ENCODE measurements at regions not wholly inside any gene's neighbourhood (a gene's known extent, or its start where the extent isn't known, plus 50 kb on each side); places are given as distances from the start of the nearest gene placed in this dataset.

- Mint-ChIP-seq H3K9me3 (ENCODE audit: low read depth, unreplicated experiment) (peaks cover 4% of the 10 kb centered on the region), H3K4me1 (ENCODE audit: low read depth, unreplicated experiment) (no peaks in the 10 kb centered on the region), H3K27ac (ENCODE audit: unreplicated experiment) (no peak overlapping the region), H3K4me3 (ENCODE audit: low read depth, unreplicated experiment) (no peak overlapping the region), H3K36me3 (ENCODE audit: insufficient read depth, unreplicated experiment) (no peaks in the 10 kb centered on the region), H3K27me3 (ENCODE audit: unreplicated experiment) (peaks cover 57% of the 10 kb centered on the region)
- DNase-seq, result no peak
- no peak for TF ChIP-seq CTCF (IDR thresholded peaks at IDR 0.05; ENCODE audit: unreplicated experiment)
- BruUV-seq (replicated peaks), result no TSS peak
- CTCF ChIA-PET, result interaction anchor here (0.6 kb wide), 1 partner anchor 1943 kb away, joined by 4 read pairs; no protein-coding TSS in a partner anchor
- intact Hi-C loops (cut with micrococcal nuclease; ENCODE audit: unreplicated experiment), result no loop called here
These were observed 190.8 kb upstream of the INHBA start for GRCh38 chr7:41893656-41894055.

- H3K27ac Mint-ChIP-seq (ENCODE audit: unreplicated experiment), result no peak overlapping the region
- peaks cover 57% of the 10 kb centered on the region for H3K27me3 Mint-ChIP-seq (ENCODE audit: unreplicated experiment)
- peaks cover 4% of the 10 kb centered on the region for H3K9me3 Mint-ChIP-seq (ENCODE audit: low read depth, unreplicated experiment)
- no peak for DNase-seq
- no peak overlapping the region for H3K4me3 Mint-ChIP-seq (ENCODE audit: low read depth, unreplicated experiment)
- CTCF ChIA-PET, result interaction anchor here (1.3 kb wide), 1 partner anchor 9 kb away, joined by 3 read pairs; no protein-coding TSS in a partner anchor
- intact Hi-C loops (cut with micrococcal nuclease; ENCODE audit: unreplicated experiment), result no loop called here
- no peaks in the 10 kb centered on the region for H3K36me3 Mint-ChIP-seq (ENCODE audit: insufficient read depth, unreplicated experiment)
- TF ChIP-seq CTCF (IDR thresholded peaks at IDR 0.05; ENCODE audit: unreplicated experiment), result no peak
- BruUV-seq (replicated peaks), result no TSS peak
- no peaks in the 10 kb centered on the region for H3K4me1 Mint-ChIP-seq (ENCODE audit: low read depth, unreplicated experiment)
These were observed 189.6 kb upstream of the INHBA start for GRCh38 chr7:41892356-41893100.

- Mint-ChIP-seq H3K4me3 (ENCODE audit: low read depth, unreplicated experiment) (no peak overlapping the region), H3K36me3 (ENCODE audit: insufficient read depth, unreplicated experiment) (no peaks in the 10 kb centered on the region), H3K4me1 (ENCODE audit: low read depth, unreplicated experiment) (no peaks in the 10 kb centered on the region), H3K27ac (ENCODE audit: unreplicated experiment) (no peak overlapping the region), H3K9me3 (ENCODE audit: low read depth, unreplicated experiment) (peaks cover 4% of the 10 kb centered on the region), H3K27me3 (ENCODE audit: unreplicated experiment) (peaks cover 63% of the 10 kb centered on the region)
- TF ChIP-seq CTCF (IDR thresholded peaks at IDR 0.05; ENCODE audit: unreplicated experiment), result no peak
- no peak for DNase-seq
- CTCF ChIA-PET, result interaction anchor here (1.3 kb wide), 1 partner anchor 8 kb away, joined by 3 read pairs; no protein-coding TSS in a partner anchor
- BruUV-seq (replicated peaks), result no TSS peak
- intact Hi-C loops (cut with micrococcal nuclease; ENCODE audit: unreplicated experiment), result no loop called here
These were observed 189.1 kb upstream of the INHBA start for GRCh38 chr7:41891950-41892349.

- CTCF ChIA-PET, result interaction anchor here (0.6 kb wide), 1 partner anchor 1909 kb away, joined by 3 read pairs; no protein-coding TSS in a partner anchor
- no peak overlapping the region for H3K27ac Mint-ChIP-seq (ENCODE audit: unreplicated experiment)
These were observed 187.9 kb upstream of the INHBA start for GRCh38 chr7:41890631-41891274.

More at GRCh38 chr7:41890631-41891274, 187.9 kb upstream of the INHBA start:
- H3K36me3 Mint-ChIP-seq (ENCODE audit: insufficient read depth, unreplicated experiment), result no peaks in the 10 kb centered on the region
- H3K4me1 Mint-ChIP-seq (ENCODE audit: low read depth, unreplicated experiment), result no peaks in the 10 kb centered on the region
- BruUV-seq (replicated peaks), result no TSS peak
- no peak overlapping the region for H3K4me3 Mint-ChIP-seq (ENCODE audit: low read depth, unreplicated experiment)
- no peak for TF ChIP-seq CTCF (IDR thresholded peaks at IDR 0.05; ENCODE audit: unreplicated experiment)
- DNase-seq, result no peak
- H3K27me3 Mint-ChIP-seq (ENCODE audit: unreplicated experiment), result peaks cover 64% of the 10 kb centered on the region
- intact Hi-C loops (cut with micrococcal nuclease; ENCODE audit: unreplicated experiment), result no loop called here
- no peaks in the 10 kb centered on the region for H3K9me3 Mint-ChIP-seq (ENCODE audit: low read depth, unreplicated experiment)

Data from Calu3 (cell line).